ENCODE measurements at regions not wholly inside any gene's neighbourhood (a gene's known extent, or its start where the extent isn't known, plus 50 kb on each side); places are given as distances from the start of the nearest gene placed in this dataset.

DNA sequence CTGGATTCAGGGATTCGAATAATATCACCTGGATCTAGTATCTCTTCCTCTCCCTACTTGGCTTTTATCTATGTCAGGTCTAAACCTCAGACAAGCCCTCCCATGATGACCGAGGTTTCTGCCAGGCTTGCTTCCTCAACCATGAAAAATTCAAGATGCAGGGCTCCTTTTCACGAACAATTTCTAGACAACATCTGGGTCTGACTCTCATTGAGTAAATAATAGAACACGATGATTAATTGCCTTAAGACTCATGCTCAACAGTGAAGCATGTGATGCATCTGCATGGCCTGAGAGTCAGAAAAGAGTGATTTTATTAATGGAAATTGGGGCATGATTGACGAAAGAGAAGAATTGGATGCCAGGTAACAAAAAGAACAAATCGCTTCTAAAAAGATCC, 277.2 kb upstream of the ZNF608 start:
- TF ChIP-seq CTCF (IDR thresholded peaks at IDR 0.05) = no peak
- TF ChIP-seq POLR2A (IDR thresholded peaks at IDR 0.05) = no peak
